GM12872 (cell line): ENCODE measurements at regions not wholly inside any gene's neighbourhood (a gene's known extent, or its start where the extent isn't known, plus 50 kb on each side); places are given as distances from the start of the nearest gene placed in this dataset.

ENCODE experiments used
- TF ChIP-seq, protein P1 (sequence below): IDR thresholded peaks from 3 replicates; pipeline ENCODE4 v1.5.1; 2011; ENCODE audit warnings: low read depth, mild to moderate bottlenecking, low read length, moderate library complexity; ENCODE audit not compliant: insufficient read depth

DNA sequence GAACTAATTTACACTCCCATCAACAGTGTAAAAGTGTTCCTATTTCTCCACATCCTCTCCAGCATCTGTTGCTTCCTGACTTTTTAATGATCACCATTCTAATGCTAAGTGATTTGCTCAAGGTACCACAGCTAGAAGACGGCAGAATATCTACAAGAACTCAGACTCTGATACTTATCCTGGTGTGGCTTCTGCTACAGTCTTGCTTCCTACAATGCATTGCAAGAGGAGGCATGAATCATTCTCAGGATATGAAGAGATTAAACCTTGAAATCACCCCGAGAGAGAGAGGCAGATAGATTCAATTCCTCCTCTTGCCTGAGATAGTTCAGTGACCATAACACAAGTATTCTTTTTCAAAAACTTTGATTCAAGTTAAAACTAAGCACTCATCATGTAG is 306.4 kb downstream of the TBC1D4 start:
- TF ChIP-seq, protein P1, sequence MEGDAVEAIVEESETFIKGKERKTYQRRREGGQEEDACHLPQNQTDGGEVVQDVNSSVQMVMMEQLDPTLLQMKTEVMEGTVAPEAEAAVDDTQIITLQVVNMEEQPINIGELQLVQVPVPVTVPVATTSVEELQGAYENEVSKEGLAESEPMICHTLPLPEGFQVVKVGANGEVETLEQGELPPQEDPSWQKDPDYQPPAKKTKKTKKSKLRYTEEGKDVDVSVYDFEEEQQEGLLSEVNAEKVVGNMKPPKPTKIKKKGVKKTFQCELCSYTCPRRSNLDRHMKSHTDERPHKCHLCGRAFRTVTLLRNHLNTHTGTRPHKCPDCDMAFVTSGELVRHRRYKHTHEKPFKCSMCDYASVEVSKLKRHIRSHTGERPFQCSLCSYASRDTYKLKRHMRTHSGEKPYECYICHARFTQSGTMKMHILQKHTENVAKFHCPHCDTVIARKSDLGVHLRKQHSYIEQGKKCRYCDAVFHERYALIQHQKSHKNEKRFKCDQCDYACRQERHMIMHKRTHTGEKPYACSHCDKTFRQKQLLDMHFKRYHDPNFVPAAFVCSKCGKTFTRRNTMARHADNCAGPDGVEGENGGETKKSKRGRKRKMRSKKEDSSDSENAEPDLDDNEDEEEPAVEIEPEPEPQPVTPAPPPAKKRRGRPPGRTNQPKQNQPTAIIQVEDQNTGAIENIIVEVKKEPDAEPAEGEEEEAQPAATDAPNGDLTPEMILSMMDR: no peak

DNA sequence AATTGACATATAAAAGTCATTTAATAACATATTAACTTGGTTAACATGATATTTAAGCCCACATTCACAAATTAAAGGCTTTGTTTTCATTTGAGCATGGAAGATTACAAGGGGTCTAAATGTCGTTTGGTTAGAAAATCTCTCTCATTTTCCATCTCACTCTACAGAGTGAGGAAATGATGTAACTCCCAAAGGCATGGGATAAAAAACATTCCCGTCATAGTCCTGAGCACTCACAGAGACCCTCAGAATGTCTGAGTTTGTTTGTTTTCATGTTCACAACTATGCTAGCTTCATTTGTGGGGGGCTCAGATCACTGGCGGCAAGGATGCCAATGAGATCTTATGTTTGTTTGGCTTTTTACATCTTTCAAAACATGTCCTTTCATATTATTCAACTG is 307.5 kb downstream of the TBC1D4 start:
- TF ChIP-seq, protein P1: no peak

DNA sequence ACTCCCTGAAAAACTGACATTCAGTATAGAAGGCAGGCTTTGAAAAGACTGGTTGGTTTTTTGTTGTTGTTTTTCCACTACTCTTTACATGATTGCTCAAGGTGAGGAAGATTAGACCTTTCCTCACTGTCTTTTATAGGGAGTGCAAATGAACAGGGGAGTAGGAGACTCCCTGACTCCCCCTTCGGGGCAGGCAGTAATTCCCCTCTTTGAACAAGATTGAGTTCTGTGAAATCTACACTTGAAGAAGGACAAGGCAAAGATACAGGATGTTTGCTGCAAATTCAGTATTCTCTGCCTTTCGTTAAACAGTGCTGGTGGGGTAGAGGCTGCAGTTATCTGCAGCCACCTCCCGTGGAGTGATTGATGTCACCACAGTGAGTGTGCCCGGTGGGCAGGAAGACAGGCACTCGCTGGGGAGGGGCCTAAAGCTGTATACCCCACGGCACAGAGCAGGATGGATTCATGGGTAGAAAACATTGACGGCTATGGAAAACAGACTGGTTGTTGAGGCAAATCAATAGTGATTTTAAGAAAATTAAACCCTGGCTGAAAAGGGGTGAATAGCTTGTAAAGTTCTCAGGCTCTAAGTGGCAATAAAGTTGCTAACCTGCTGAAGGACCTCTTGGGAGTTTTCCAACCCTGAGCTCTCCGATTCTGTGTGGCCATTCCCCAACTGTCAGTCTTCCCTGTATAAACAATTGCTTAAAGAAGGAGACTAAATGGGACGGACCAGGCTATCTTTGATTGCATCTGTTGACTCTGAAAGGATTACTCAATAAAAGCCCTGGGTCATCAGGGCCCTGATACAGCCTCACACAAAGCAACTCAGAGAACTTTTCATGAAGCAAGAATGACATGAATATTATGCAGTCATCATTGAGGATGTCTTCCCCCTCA is 308.3 kb downstream of the TBC1D4 start:
- TF ChIP-seq, protein P1: no peak

DNA sequence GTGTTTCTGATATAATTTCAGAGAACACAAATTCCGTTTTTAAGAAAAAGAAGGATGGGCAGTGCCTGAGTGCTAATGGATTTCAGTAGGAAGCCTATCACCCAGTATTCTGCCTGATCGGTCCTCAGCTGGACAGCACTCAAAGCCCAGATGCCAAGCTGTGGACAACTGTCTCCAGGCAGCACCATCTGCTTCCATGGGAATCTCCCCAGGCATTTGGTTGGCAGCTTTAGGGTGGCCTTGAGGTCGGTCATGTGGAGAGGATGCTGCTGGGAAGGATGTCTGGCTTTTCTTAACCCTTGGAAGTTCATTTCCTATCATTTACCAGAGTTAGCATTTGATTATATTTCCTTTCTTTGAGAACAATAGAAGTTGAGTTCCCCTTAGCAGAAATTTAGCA is 311.7 kb downstream of the TBC1D4 start:
- TF ChIP-seq, protein P1: no peak

DNA sequence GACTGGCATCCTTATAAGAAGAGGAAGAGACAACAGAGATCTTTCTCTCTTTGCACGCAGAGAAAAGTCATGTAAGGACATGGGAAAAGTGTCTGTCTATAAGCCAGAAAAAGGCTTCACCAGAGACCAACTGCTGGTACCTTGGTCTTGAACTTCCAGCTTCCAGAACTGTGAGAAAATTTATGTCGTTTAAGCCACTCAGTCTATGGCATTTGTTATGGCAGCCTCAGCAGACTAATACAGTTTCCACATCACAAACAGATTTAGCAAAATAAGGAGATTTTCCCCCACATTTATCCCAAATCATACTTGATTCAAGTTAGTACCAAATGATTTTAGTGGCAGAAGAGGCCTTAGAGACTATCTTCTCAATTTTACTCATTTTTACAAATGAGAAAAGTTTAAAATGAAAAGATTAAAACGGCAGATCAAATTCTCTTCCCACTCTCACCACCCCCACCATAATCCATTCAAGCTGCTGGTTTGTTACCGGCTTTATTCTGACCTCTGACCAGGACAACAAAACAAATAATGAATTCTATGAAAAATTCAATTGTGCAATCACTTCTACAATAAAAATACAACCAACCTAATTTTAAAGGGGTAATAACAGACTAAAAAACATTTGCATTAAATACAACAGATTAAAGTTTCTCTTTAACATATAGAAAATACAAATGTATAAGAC is 316.3 kb downstream of the TBC1D4 start:
- TF ChIP-seq, protein P1: no peak

DNA sequence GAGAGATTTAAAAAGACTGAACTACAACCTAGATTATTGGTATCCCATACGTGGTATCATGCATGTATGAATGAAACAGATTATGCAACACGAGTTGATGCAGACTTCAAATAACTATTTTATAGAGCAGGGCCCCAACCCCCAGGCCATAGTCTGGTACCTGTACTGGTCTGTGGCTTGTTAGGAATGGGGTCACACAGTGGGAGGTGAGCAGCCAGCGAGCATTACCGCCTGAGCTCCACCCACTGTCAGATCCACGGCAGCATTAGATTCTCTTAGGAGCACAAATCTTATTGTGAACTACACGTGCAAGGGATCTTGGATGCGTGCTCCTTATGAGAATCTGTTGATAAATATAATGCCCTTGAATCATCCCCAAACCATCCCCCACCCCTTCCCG is 320.2 kb downstream of the TBC1D4 start:
- TF ChIP-seq, protein P1: no peak

DNA sequence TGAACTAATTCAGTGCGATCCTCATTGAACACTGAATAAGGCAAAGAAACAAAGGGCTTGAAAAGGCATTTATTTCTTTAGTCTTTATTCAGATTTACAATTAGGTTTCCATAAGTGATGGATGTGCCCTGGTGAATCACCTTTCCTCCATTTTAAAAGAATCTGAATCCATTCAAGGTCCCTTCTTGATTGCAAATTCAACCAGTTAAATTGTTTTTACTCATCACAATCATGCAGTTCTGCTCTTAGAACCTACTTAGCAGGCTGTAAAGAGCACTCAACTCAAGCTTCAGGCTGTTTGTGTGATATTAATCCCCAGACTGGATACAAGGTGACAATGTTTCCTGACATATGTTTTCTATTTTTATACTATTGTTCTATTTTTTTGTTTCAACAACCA is 321.0 kb downstream of the TBC1D4 start:
- TF ChIP-seq, protein P1: no peak
